Activated CD4-positive, alpha-beta T cell treated with anti-CD3 and anti-CD28 coated beads, Interleukin-2, amount 10 ng/mL, durations not matched to agents 7 days and 5 days (primary cell): ENCODE measurements at regions not wholly inside any gene's neighbourhood (a gene's known extent, or its start where the extent isn't known, plus 50 kb on each side); places are given as distances from the start of the nearest gene placed in this dataset.
A peak's percentile ranks its signal among the peaks of the same experiment; 100 is the strongest.

Experiments used
- CTCF ChIA-PET: fragments of 350-600 bp; sonication (Branson Sonifier 250); formaldehyde crosslinking; loops from one replicate; lab custom pipeline; 2021; ENCODE audit warnings: antibody characterized with exemption; lab: Charles Lee
- POLR2A ChIA-PET: fragments of 350-600 bp; sonication (Branson Sonifier 250); formaldehyde crosslinking; loops from one replicate; lab custom pipeline; 2021; ENCODE audit warnings: antibody characterized with exemption; lab: Charles Lee
- DNase-seq: peaks from one replicate; pipeline ENCODE4 v3.0.0-alpha.2; 2020
- H3K27ac Mint-ChIP-seq: one replicate; pipeline ENCODE4 v1.8.0; 2021; ENCODE audit warnings: mild to moderate bottlenecking, moderate library complexity, mixed read lengths
- H3K27me3 Mint-ChIP-seq: one replicate; pipeline ENCODE4 v1.8.0; 2021; ENCODE audit warnings: mixed read lengths
- H3K36me3 Mint-ChIP-seq: one replicate; pipeline ENCODE4 v1.8.0; 2021; ENCODE audit warnings: low read depth, mixed read lengths
- H3K4me1 Mint-ChIP-seq: one replicate; pipeline ENCODE4 v1.8.0; 2021; ENCODE audit warnings: mixed read lengths
- H3K4me3 Mint-ChIP-seq: one replicate; pipeline ENCODE4 v1.8.0; 2021; ENCODE audit warnings: mild to moderate bottlenecking, moderate library complexity, mixed read lengths
- H3K9me3 Mint-ChIP-seq: one replicate; pipeline ENCODE4 v1.8.0; 2021; ENCODE audit warnings: mixed read lengths

DNA sequence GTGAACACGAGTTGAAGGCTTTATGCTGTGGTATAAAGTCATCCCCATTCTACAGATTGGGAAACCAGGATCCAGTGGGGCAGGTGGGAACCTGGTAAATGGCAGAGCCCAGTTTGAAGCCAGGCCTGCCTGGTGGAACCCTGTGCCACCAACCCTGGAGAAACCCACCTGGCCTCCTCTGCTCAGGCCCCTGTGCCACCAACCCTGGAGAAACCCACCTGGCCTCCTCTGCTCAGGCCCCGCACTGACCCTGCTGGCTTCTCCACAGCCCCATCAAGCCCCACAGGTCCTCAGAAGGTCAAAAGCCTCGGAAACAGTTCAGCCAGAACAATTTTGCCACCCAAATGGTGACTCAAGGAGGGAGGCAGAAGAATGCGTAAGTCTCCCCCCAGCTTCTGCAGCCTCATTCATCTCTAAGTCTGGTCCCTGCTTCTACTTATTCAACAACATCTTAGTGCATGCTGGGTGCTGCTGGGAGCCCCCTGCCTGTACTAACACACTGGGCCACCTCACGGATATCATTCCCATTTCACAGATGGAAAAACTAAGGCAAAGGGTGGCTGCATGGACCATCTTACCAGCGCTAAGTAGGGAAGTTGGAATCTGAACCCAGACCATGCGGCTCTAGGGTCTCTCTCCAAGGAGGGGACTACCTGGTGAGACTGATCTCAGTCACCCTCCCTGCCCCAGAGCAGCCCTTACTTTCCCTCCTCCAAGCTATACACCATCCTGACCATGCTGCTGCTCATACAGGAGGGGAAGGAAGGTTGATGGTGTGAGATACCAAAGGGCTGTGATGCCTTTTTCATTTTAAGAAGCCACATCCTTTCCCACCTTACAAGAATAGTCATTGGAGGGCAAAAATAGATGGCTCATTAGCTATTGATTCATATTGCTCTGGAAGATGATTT is 93.7 kb upstream of the ID2 start:
- peaks cover 36% of the 10 kb centered on the region for H3K4me1 Mint-ChIP-seq
- no peaks in the 10 kb centered on the region for H3K9me3 Mint-ChIP-seq
- CTCF ChIA-PET, result interaction anchor here (0.8 to 2.0 kb wide), 4 partner anchors 19 to 76 kb away, joined by 3 to 6 read pairs (median 4); no protein-coding TSS in a partner anchor
- no peak overlapping the region for H3K4me3 Mint-ChIP-seq
- H3K27me3 Mint-ChIP-seq, result peaks cover 3% of the 10 kb centered on the region
- H3K27ac Mint-ChIP-seq, result no peak overlapping the region
- no peaks in the 10 kb centered on the region for H3K36me3 Mint-ChIP-seq
- POLR2A ChIA-PET, result interaction anchor here (0.7 kb wide), 1 partner anchor 13 kb away, joined by 3 read pairs; no protein-coding TSS in a partner anchor
- DNase-seq, result no peak

DNA sequence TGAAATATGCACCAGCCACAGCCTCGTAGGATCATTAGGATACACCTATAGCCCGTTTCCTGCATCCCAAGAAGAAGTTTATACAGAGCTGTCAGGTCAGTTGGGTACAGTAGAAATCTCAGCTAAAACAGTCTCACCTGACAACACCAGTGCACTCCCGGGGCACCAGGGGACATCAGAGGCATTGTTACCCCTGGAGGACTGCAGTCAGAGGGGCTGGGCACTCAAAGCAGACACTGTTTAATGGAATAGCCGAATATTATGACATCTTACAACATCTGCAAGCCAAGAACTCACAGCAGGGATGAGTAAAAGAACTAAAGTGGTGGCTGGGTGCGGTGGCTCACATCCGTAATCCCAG is 93.0 kb upstream of the ID2 start:
- H3K4me3 Mint-ChIP-seq, result no peak overlapping the region
- no peaks in the 10 kb centered on the region for H3K36me3 Mint-ChIP-seq

DNA sequence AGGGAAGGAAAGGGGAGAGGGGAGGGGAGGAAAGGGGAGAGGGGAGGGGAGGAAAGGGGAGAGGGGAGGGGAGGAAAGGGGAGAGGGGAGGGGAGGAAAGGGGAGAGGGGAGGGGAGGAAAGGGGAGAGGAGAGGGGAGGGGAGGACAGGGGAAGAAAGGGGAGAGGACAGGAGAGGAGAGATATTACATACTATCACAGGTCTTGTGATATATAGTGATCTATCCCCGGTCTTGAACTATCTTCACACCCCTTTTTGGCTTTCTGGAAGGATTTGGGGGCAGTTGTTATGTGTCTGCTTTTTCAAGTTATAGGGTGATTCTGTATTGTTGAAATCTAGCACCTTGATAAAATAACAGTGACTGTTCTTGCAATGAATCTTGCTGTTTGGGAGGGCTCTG is 92.1 kb upstream of the ID2 start:
- no peak overlapping the region for H3K4me3 Mint-ChIP-seq
- H3K27ac Mint-ChIP-seq, result no peak overlapping the region
- peaks cover 3% of the 10 kb centered on the region for H3K27me3 Mint-ChIP-seq
- CTCF ChIA-PET, result interaction anchor here (0.6 kb wide), 1 partner anchor 203 kb away, joined by 3 read pairs; no protein-coding TSS in a partner anchor
- no peaks in the 10 kb centered on the region for H3K36me3 Mint-ChIP-seq
- DNase-seq, result no peak
- peaks cover 32% of the 10 kb centered on the region for H3K4me1 Mint-ChIP-seq
- POLR2A ChIA-PET, result no interaction called here
- H3K9me3 Mint-ChIP-seq, result no peaks in the 10 kb centered on the region

More for the DNA sequence above, 93.0 kb upstream of the ID2 start:
- Mint-ChIP-seq H3K4me1 (peaks cover 37% of the 10 kb centered on the region), H3K27me3 (peaks cover 3% of the 10 kb centered on the region), H3K27ac (no peak overlapping the region), H3K9me3 (no peaks in the 10 kb centered on the region)
- POLR2A ChIA-PET, result no interaction called here
- no peak for DNase-seq
- CTCF ChIA-PET, result interaction anchor here (2.0 kb wide), 1 partner anchor 21 kb away, joined by 6 read pairs; no protein-coding TSS in a partner anchor

DNA sequence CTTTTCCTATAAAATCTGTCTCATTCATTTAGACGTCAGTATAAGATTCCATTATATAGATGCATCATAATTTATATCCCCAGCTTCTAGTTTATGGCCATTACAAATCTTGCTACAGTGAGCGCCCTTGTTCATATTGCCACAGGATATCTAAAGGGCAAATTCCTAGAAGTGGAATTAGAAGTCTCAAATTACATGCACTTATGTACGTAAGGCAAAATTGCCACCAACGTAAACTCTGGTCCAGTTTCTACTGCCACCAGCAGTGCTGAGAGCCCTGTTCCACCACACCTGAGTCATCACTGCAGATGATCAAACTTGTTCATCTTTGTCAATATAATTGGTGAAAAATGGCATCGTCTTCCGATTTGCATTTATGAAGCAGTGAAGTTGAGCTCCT is 90.9 kb upstream of the ID2 start:
- POLR2A ChIA-PET, result no interaction called here
- DNase-seq, result no peak
- no peaks in the 10 kb centered on the region for H3K36me3 Mint-ChIP-seq
- peaks cover 3% of the 10 kb centered on the region for H3K27me3 Mint-ChIP-seq
- no peak overlapping the region for H3K27ac Mint-ChIP-seq
- CTCF ChIA-PET, result interaction anchor here (0.6 to 0.9 kb wide), 2 partner anchors 49 to 653 kb away, joined by 3 read pairs; no protein-coding TSS in a partner anchor
- no peaks in the 10 kb centered on the region for H3K9me3 Mint-ChIP-seq
- no peak overlapping the region for H3K4me3 Mint-ChIP-seq
- peaks cover 23% of the 10 kb centered on the region for H3K4me1 Mint-ChIP-seq

DNA sequence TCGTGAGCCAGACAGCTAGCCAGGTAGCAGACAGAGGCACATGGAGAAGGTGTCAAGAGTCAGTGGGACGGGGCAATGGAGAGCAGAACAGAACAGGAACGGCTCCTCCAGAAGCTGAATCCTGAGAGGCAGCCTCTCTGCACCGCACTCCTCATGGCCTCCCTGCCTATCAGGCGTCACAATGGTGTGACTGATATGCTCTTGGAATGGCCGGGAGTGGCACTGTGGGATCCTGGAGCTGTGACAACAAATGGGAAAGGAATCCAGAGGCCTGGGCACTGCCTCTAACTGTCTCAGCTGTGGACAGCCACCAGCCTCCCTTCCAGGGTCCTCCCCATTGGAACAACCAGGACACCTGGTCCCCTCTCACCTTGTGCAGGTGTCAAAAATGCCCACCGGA is 89.1 kb upstream of the ID2 start:
- ChIA-PET CTCF (interaction anchor here (0.8 kb wide), 1 partner anchor 16 kb away, joined by 3 read pairs; no protein-coding TSS in a partner anchor), POLR2A (no interaction called here)
- Mint-ChIP-seq H3K4me3 (no peak overlapping the region), H3K27ac (no peak overlapping the region), H3K9me3 (no peaks in the 10 kb centered on the region), H3K36me3 (no peaks in the 10 kb centered on the region), H3K27me3 (peaks cover 3% of the 10 kb centered on the region), H3K4me1 (peaks cover 15% of the 10 kb centered on the region)
- no peak for DNase-seq

DNA sequence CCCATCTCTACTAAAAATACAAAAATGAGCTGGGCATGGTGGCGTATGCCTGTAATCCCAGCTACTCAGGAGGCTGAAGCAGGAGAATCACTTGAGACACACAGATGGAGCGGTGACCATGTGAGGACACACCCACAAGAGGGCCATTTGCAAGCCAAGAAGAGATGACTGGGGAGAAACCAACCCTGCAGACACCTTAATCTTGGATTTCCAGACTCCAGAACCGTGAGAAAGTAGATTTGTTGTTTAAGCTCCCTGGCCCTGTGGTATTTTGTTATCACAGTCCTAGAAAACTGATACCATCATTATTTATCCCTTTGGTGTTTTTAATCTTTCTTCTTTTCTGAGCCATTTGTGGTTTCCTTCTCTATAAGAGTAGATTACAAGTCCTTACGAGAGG is 88.6 kb upstream of the ID2 start:
- Mint-ChIP-seq H3K27me3 (peaks cover 3% of the 10 kb centered on the region), H3K36me3 (no peaks in the 10 kb centered on the region), H3K9me3 (no peaks in the 10 kb centered on the region), H3K4me3 (no peak overlapping the region), H3K27ac (no peak overlapping the region), H3K4me1 (peaks cover 10% of the 10 kb centered on the region)
- ChIA-PET CTCF (no interaction called here), POLR2A (no interaction called here)
- no peak for DNase-seq

DNA sequence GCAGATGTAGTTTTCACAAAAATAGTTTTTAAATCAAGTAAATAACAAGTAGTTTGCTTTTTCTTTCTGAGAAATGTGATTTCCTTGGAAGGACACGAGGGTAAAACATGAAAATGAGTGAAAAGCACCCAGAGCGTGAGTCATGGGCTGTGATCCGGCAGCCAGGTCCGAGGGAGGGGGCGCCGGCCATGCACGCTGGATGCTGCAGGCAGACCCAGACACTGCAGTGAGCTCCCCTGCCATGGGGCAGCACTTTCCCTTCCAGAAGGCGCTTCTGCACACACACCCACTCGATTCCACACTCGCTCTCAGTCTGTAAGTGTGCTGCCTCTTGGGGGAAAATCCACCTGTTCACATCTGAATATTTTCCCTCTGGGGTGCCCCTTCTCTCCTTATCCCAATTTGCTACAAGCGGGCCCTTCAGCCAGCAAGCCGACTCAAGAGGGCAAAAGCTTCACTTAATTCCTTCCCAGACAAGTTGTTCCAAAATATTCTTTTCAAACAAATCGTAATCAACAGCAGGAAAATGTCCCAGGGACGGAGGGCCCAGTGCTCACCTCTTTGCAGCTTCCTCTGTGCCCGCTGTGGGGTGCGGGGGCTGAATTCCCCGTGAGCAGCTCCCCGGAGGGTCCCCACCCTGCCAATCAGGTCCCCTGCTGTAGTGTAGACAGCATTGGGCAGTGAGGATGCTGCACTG is 87.0 kb upstream of the ID2 start:
- Mint-ChIP-seq H3K9me3 (no peaks in the 10 kb centered on the region), H3K4me1 (peaks cover 3% of the 10 kb centered on the region), H3K4me3 (no peak overlapping the region), H3K27me3 (peaks cover under 1% of the 10 kb centered on the region), H3K36me3 (no peaks in the 10 kb centered on the region), H3K27ac (no peak overlapping the region)
- no peak for DNase-seq
- POLR2A ChIA-PET, result no interaction called here
- CTCF ChIA-PET, result interaction anchor here (1.4 kb wide), 1 partner anchor 10 kb away, joined by 3 read pairs; no protein-coding TSS in a partner anchor

DNA sequence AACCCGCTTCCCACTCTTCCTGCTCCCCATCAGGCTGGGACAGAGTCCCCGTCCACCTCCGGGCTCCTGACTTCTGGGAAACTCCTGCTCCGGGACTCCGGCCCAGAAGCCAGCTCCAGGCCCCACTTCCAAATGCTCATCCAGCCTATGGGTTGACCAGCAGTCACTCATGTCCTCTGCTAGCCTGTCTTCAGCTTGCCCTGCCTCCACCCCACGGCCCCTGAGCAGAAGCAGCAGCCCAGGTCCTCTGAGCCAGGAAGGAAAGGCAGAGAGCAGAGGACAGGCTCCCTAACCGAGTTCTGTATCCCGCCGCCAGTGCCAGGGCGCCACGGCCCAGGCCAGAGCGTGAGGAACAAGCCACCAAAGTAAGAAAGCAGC is 86.4 kb upstream of the ID2 start:
- CTCF ChIA-PET, result no interaction called here
- H3K4me1 Mint-ChIP-seq, result peaks cover 3% of the 10 kb centered on the region
- POLR2A ChIA-PET, result no interaction called here
- H3K4me3 Mint-ChIP-seq, result no peak overlapping the region
- no peaks in the 10 kb centered on the region for H3K9me3 Mint-ChIP-seq
- H3K27me3 Mint-ChIP-seq, result no peaks in the 10 kb centered on the region
- no peak for DNase-seq
- no peaks in the 10 kb centered on the region for H3K36me3 Mint-ChIP-seq
- no peak overlapping the region for H3K27ac Mint-ChIP-seq

DNA sequence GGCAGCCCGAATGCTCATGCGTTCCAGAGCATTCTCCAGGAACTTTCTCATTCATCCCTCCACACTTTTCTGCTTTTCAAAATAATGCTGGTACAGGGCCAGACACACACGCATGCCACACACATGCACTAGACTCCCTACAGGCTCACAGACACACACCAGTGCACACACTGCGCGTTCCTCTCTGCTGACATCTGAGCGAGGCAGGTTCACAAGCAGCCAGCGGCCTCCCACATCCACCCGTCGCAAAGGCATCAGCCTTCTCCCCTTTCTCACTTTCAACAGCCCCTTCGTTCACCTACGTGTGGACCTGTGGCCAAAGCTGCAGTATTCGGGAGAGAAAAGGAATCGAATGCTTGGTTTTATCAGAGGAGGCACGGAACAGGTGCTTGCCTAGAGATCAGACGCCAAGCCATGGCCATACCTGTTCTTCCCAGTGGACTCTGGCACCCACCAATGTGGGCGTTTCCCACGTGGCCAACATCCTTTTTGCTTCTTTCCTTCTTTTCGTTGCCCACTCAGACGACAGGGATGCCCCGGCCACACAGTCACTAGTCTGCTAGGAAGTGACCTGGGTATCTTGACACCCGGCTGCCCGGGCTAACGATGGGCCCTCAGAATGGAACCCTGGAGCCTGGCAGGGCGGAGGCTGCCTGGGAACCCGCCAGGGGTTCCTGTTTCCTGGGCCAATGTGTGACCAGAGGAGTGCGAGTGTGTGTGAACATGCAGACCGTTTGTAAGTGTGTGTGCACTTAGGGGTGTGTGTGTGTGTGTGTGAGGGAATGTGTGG is 85.8 kb upstream of the ID2 start:
- H3K36me3 Mint-ChIP-seq, result no peaks in the 10 kb centered on the region
- no peaks in the 10 kb centered on the region for H3K9me3 Mint-ChIP-seq
- H3K4me1 Mint-ChIP-seq, result peaks cover 3% of the 10 kb centered on the region
- no peak overlapping the region for H3K4me3 Mint-ChIP-seq
- peak overlapping the region; percentile 22 for H3K27ac Mint-ChIP-seq
- ChIA-PET CTCF (interaction anchor here (0.6 kb wide), 1 partner anchor 131 kb away, joined by 3 read pairs; no protein-coding TSS in a partner anchor), POLR2A (no interaction called here)
- H3K27me3 Mint-ChIP-seq, result no peaks in the 10 kb centered on the region
- no peak for DNase-seq

DNA sequence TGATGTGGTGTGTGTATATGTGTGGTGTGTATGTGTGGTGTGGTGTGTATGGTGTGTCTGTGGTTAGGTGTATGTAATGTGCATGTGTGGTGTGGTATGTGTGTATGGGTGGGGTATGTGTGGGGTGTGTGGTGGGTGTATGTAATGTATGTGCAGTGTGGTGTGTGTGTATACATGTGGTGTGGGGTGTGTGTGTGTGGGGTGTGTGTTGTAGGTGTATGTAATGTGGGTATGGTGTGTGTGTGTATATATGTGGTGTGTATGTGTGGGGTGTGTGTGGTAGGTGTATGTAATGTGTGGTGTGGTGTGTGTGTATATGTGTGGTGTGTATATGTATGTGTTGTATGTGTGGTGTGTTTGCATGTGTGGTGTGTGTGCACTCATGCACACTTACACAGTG is 84.8 kb upstream of the ID2 start:
- Mint-ChIP-seq H3K4me3 (no peak overlapping the region), H3K36me3 (no peaks in the 10 kb centered on the region), H3K9me3 (no peaks in the 10 kb centered on the region), H3K27ac (no peak overlapping the region), H3K4me1 (peaks cover 3% of the 10 kb centered on the region), H3K27me3 (no peaks in the 10 kb centered on the region)
- no peak for DNase-seq
- POLR2A ChIA-PET, result no interaction called here
- CTCF ChIA-PET, result no interaction called here

DNA sequence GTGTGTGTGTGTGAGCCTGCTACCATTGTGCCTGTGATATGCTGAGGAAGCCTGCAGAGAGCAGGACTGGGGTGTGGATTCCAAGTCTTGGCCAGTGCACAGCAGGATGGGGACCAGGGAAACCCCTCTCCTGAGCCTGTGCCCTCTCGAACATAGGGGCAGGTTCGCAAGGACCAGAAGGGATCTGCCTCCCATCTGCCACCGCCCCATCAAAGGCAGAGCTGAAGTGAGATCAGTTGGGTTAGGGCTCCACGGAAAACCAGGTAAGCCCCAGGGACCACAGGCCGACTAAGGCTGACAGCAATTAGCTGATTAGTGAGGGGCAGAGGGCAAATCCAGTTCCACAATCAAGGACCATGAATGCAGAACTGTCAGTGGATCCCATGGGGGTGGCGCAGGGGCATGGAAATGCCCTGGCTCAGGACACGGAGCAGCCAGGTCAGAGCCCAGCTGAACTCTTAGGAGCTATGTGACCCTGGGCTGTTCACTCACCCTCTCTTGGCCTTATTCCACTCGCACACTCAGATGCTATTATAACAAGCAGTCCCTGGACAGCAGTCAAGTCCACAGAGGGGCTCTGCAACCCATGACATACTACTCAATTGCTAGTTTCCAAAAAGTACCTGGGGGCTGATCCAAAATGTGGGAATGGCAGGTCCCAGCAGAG is 84.2 kb upstream of the ID2 start:
- H3K9me3 Mint-ChIP-seq, result no peaks in the 10 kb centered on the region
- CTCF ChIA-PET, result interaction anchor here (0.6 kb wide), 1 partner anchor 11 kb away, joined by 3 read pairs; no protein-coding TSS in a partner anchor
- no peak for DNase-seq
- no peak overlapping the region for H3K4me3 Mint-ChIP-seq
- POLR2A ChIA-PET, result no interaction called here
- H3K4me1 Mint-ChIP-seq, result peaks cover 3% of the 10 kb centered on the region
- H3K36me3 Mint-ChIP-seq, result no peaks in the 10 kb centered on the region
- H3K27ac Mint-ChIP-seq, result no peak overlapping the region
- H3K27me3 Mint-ChIP-seq, result peaks cover 2% of the 10 kb centered on the region
